ENCODE measurements at regions not wholly inside any gene's neighbourhood (a gene's known extent, or its start where the extent isn't known, plus 50 kb on each side); places are given as distances from the start of the nearest gene placed in this dataset.

GRCh38 chrX:37942170-37942569 is 64.2 kb upstream of the SYTL5 start:
- Histone ChIP-seq H3K27ac (no peak overlapping the region), H3K9me3 (no peaks in the 10 kb centered on the region), H3K36me3 (no peaks in the 10 kb centered on the region), H3K4me1 (no peaks in the 10 kb centered on the region), H3K27me3 (no peaks in the 10 kb centered on the region), H3K4me3 (no peak overlapping the region)
- intact Hi-C loops (cut with DNase I): no loop called here
- DNase-seq (ENCODE audit: extremely low spot score in 2 of 2): no peak
- TF ChIP-seq CTCF (IDR thresholded peaks at IDR 0.05): no peak
- no peak for TF ChIP-seq POLR2A (IDR thresholded peaks at IDR 0.05)
- no peak for TF ChIP-seq POLR2AphosphoS5 (IDR thresholded peaks at IDR 0.05; ENCODE audit: insufficient read depth in 1 of 2, low read depth in 1 of 2)

- no peak overlapping the region for H3K4me3 ChIP-seq
- intact Hi-C loops (cut with DNase I): no loop called here
- TF ChIP-seq POLR2AphosphoS5 (IDR thresholded peaks at IDR 0.05; ENCODE audit: insufficient read depth in 1 of 2, low read depth in 1 of 2) (no peak), CTCF (IDR thresholded peaks at IDR 0.05) (no peak), POLR2A (IDR thresholded peaks at IDR 0.05) (no peak)
- H3K9me3 ChIP-seq: no peaks in the 10 kb centered on the region
- no peaks in the 10 kb centered on the region for H3K27me3 ChIP-seq
- no peak overlapping the region for H3K27ac ChIP-seq
- DNase-seq (ENCODE audit: extremely low spot score in 2 of 2): no peak
- H3K4me1 ChIP-seq: no peaks in the 10 kb centered on the region
- H3K36me3 ChIP-seq: no peaks in the 10 kb centered on the region
These were observed 62.6 kb upstream of the SYTL5 start for GRCh38 chrX:37943554-37944344.

- no peak for TF ChIP-seq POLR2A (IDR thresholded peaks at IDR 0.05)
- TF ChIP-seq POLR2AphosphoS5 (IDR thresholded peaks at IDR 0.05; ENCODE audit: insufficient read depth in 1 of 2, low read depth in 1 of 2): no peak
- no peak for TF ChIP-seq CTCF (IDR thresholded peaks at IDR 0.05)
- Histone ChIP-seq H3K9me3 (no peaks in the 10 kb centered on the region), H3K27ac (no peak overlapping the region), H3K4me1 (no peaks in the 10 kb centered on the region), H3K4me3 (no peak overlapping the region), H3K27me3 (no peaks in the 10 kb centered on the region), H3K36me3 (no peaks in the 10 kb centered on the region)
- intact Hi-C loops (cut with DNase I): no loop called here
- no peak for DNase-seq (ENCODE audit: extremely low spot score in 2 of 2)
These were observed 60.2 kb upstream of the SYTL5 start for GRCh38 chrX:37946197-37946596.

GRCh38 chrX:37955273-37955672 is 51.1 kb upstream of the SYTL5 start:
- no peaks in the 10 kb centered on the region for H3K4me1 ChIP-seq
- H3K4me3 ChIP-seq: no peak overlapping the region
- intact Hi-C loops (cut with DNase I): no loop called here
- no peaks in the 10 kb centered on the region for H3K9me3 ChIP-seq
- no peaks in the 10 kb centered on the region for H3K27me3 ChIP-seq
- TF ChIP-seq CTCF (IDR thresholded peaks at IDR 0.05) (no peak), POLR2AphosphoS5 (IDR thresholded peaks at IDR 0.05; ENCODE audit: insufficient read depth in 1 of 2, low read depth in 1 of 2) (no peak), POLR2A (IDR thresholded peaks at IDR 0.05) (no peak)
- no peaks in the 10 kb centered on the region for H3K36me3 ChIP-seq
- no peak for DNase-seq (ENCODE audit: extremely low spot score in 2 of 2)
- H3K27ac ChIP-seq: no peak overlapping the region

- DNase-seq (ENCODE audit: extremely low spot score in 2 of 2): no peak
- Histone ChIP-seq H3K4me3 (no peak overlapping the region), H3K4me1 (no peaks in the 10 kb centered on the region), H3K27me3 (no peaks in the 10 kb centered on the region), H3K9me3 (no peaks in the 10 kb centered on the region), H3K36me3 (no peaks in the 10 kb centered on the region), H3K27ac (no peak overlapping the region)
- intact Hi-C loops (cut with DNase I): no loop called here
- TF ChIP-seq CTCF (IDR thresholded peaks at IDR 0.05): no peak
- TF ChIP-seq POLR2AphosphoS5 (IDR thresholded peaks at IDR 0.05; ENCODE audit: insufficient read depth in 1 of 2, low read depth in 1 of 2): no peak
These were observed 50.1 kb upstream of the SYTL5 start for GRCh38 chrX:37956223-37956622.

Measured in vagina (tissue), 2 donors.